Femur (tissue), 1 donor: ENCODE measurements at regions not wholly inside any gene's neighbourhood (a gene's known extent, or its start where the extent isn't known, plus 50 kb on each side); places are given as distances from the start of the nearest gene placed in this dataset.

Source experiments
- DNase-seq: peaks from one replicate; pipeline ENCODE4 v3.0.0-alpha.2; 2017

DNA sequence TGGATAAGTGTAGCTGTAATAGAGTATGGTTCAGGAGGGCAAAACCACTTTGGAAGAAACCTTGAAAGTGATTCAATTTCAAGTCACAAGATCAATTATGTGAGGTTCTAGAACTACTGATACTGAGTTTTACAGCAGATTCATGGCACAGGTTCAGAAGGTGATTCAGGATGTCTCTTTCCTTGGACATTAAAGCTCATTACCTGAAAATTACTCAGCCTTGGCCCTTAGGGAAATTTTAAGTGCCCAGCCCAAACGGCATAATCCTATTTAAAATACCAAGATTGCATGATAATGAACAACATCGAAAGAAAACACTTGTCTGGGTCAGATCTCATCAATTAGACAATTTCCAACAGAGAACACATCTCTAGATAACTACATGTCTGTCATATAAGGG is 70.2 kb upstream of the SLC38A2 start:
- DNase-seq: no peak

GRCh38 chr12:46442239-46442638 is 69.7 kb upstream of the SLC38A2 start:
- no peak for DNase-seq

GRCh38 chr12:46439793-46440511 is 67.4 kb upstream of the SLC38A2 start:
- no peak for DNase-seq

DNA sequence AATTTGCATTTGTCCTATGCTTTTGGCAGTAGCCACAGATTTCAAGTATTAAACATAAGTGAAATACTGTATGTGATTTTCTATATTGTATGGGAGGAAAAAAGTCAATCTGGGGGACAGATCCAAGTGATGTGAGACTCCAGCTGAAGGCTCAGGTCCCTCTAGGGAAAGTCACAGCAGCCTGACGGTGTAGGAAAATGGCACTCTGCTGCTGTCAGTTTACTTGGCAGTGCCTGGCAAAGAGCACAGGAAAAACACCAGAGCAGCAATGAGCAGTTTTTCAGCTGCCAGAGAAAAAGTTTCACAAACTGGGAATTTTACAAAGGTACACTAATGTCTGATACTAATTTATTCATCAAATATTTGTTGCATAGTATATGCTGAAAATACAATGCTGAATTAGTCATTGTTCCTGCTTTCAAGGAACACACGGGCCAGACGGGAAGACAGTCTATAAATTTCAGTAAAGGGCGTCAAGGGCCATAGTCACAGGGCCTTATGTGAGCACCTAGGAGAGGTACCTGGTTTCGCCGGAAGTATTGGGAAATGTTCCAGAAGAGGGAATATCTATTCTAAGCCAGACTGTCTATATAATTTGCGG is 66.2 kb upstream of the SLC38A2 start:
- DNase-seq: no peak

DNA sequence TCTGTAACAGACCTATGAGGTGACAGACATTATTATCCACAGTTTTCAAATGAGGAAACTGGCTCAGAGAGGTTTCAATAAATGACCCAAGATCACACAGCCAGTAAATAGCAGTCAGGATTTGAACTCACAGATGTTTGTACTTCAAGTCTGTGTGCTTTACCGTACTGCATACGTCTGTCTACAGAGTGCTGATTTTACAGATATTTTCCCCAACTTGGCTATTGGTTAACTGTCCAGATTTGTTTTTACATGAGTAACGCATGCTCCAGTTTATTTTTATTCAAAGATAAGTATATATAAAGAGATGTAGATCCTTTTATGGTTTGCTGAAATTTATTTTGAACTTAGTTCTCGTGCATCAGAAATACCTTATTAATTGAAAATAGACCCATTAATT is 65.7 kb upstream of the SLC38A2 start:
- no peak for DNase-seq

- DNase-seq: no peak
Measured at GRCh38 chr12:46437469-46437868, 64.9 kb upstream of the SLC38A2 start.

DNA sequence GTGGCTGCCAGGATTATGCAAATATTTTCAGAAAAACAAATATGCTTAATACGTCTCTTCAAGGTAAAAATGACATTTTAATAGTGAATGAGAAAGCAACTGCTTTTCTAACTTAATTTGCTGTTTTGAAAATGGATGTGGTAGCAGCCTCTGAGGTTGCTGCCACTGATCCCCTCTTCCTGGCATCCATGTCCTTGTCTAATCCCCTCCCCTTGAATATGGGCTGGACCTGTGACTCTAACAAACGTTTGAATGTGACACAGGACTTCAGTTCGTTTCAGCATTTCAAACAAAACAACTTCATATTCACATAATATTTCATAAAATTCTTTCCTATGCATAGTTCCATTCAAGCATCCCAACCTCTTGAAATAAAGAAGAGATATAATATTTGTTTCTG is 64.2 kb upstream of the SLC38A2 start:
- no peak for DNase-seq

GRCh38 chr12:46435625-46436024 is 63.1 kb upstream of the SLC38A2 start:
- no peak for DNase-seq

DNA sequence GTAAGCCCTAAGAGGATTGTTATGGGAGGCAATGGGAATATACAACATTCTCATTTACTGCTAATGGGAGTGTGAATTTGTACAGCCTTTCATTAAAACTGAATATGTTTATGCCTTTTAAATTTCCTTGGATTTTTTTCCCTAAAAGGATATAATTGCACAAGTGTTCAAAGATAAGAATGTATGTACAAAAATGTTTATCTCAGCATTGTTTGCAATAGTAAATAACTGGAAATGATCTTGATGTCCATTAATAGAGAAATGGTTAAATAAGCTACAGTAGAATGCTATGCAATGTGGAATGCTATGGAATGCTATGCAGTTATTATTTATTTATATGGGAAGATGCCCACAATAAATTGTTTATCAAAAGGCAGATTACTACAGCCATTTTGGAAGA is 62.5 kb upstream of the SLC38A2 start:
- no peak for DNase-seq

GRCh38 chr12:46433829-46434228 is 61.3 kb upstream of the SLC38A2 start:
- DNase-seq: no peak

DNA sequence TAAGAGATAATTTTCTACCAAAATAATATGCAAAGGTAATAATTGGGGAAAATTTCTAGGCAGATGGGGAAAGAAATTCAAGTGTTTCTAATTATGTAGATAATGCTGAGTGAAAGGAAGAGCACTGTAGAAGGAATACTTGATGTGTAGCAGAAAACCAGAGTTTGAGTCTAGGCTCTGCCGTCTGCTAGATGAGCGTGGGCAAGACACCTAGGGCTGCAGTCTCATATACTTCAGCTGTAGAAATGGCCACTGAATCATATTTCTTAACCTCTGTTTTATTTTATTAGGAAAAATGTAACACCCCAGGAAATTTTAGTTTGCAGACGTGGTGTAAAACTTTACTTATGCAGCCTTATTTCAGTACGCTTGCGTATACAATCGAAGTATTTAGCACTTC is 59.8 kb upstream of the SLC38A2 start:
- no peak for DNase-seq

DNA sequence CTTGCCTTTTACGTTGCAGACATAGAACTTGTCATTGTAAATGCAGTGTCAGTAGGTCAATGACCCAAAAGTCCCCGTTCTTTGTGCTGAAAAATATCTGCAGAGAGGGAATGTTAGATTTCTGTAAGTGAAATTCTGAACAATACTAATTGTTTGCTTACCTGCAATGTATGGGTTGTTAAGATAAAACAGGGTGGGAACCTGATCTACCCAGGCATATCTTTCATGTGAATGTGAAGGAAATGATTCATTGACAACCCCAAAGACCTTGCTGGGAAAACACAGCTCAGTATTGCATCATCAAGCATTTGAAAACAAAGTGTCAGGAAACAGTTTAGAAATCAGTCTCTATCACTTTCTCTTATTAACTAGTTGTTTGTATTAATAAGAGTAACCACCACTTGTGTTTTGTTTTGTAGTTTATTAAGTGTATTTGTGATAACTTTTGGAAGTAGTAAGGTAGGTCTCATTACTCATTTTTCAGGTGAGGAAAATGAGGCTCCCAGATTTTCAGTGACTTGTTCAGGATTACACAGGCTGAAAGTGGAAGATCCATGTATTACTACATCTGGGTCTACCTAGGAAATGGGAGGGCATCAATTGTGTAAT is 57.9 kb upstream of the SLC38A2 start:
- no peak for DNase-seq
